ENCODE measurements at regions not wholly inside any gene's neighbourhood (a gene's known extent, or its start where the extent isn't known, plus 50 kb on each side); places are given as distances from the start of the nearest gene placed in this dataset.
"Not testable (repeated sequence)": the region's sequence is repeated elsewhere in the genome, so short reads cannot be mapped to it uniquely, and the experiment has no call there.

DNA sequence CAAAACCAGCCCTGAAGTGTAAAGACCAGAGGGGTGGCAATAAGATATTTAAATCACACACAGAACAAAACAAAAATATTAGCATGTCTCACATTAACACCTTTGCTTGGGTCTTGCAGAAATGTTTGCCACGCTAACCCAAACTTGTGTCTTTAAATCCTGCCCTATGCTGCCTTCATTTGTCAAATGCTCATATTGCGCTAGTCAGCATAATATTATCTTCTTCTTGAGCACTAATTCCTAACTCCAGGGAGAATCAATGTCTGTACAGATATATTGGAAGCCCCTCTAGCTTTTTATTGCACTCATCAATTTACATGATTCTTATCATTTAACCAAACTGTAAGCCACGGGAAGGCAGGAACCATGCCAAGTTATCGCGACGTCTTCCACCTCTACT is 614.8 kb upstream of the SOX9 start:
- POLR2A ChIA-PET (ENCODE audit: partially characterized antibody), result no interaction called here
- Histone ChIP-seq H3K4me3 (ENCODE audit: low read length in 2 of 2) (no peak overlapping the region), H3K27me3 (ENCODE audit: insufficient read depth, low read length) (no peaks in the 10 kb centered on the region), H3K27ac (ENCODE audit: low read depth, low read length) (no peak overlapping the region), H3K36me3 (ENCODE audit: insufficient read depth, low read length) (no peaks in the 10 kb centered on the region), H3K9me3 (ENCODE audit: control insufficient read depth in 1 of 2, low read length in 2 of 2) (no peaks in the 10 kb centered on the region), H3K4me1 (ENCODE audit: insufficient read depth, low read length) (no peaks in the 10 kb centered on the region)
- DNase-seq, result no peak
- intact Hi-C loops (cut with micrococcal nuclease), result no loop called here
- CTCF ChIA-PET (ENCODE audit: partially characterized antibody), result no interaction called here
- Mint-ChIP-seq H3K4me3 (no peak overlapping the region), H3K27me3 (no peaks in the 10 kb centered on the region), H3K27ac (no peak overlapping the region), H3K36me3 (no peaks in the 10 kb centered on the region), H3K9me3 (peaks cover 0 to 10% (median 3%) of the 10 kb centered on the region in 8 donors), H3K4me1 (no peaks in the 10 kb centered on the region)

- Mint-ChIP-seq H3K4me1 (no peaks in the 10 kb centered on the region), H3K36me3 (no peaks in the 10 kb centered on the region)
- CTCF ChIA-PET (ENCODE audit: partially characterized antibody), result no interaction called here
These were observed 609.4 kb upstream of the SOX9 start for GRCh38 chr17:71511266-71511995.

DNA sequence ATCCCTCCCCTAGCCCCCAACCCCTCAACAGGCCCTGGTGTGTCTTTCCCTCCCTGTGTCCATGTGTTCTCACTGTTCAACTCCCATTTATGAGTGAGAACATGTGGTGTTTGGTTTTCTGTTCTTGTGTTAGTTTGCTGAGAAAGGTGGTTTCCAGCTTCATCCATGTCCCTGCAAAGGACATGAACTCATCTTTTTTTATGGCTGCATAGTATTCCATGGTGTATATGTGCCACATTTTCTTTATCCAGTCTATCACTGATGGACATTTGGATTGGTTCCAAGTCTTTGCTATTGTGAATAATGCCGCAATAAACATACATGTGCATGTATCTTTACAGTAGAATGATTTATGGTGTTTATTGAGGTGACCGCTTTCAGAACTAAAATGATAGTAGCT is 607.1 kb upstream of the SOX9 start:
- H3K36me3 Mint-ChIP-seq; H3K27ac Mint-ChIP-seq; H3K9me3 ChIP-seq (ENCODE audit: control insufficient read depth in 1 of 2, low read length in 2 of 2); H3K4me3 Mint-ChIP-seq; H3K9me3 Mint-ChIP-seq; CTCF ChIA-PET (ENCODE audit: partially characterized antibody); H3K36me3 ChIP-seq (ENCODE audit: insufficient read depth, low read length); DNase-seq; H3K27me3 Mint-ChIP-seq; H3K4me1 ChIP-seq (ENCODE audit: insufficient read depth, low read length); H3K27ac ChIP-seq (ENCODE audit: low read depth, low read length); intact Hi-C loops (cut with micrococcal nuclease); H3K4me1 Mint-ChIP-seq; H3K4me3 ChIP-seq (ENCODE audit: low read length in 2 of 2); POLR2A ChIA-PET (ENCODE audit: partially characterized antibody); H3K27me3 ChIP-seq (ENCODE audit: insufficient read depth, low read length): not testable (repeated sequence)

More at GRCh38 chr17:71511266-71511995, 609.4 kb upstream of the SOX9 start:
- no peak overlapping the region for H3K27ac Mint-ChIP-seq
- H3K4me3 ChIP-seq (ENCODE audit: low read length in 2 of 2), result no peak overlapping the region
- no peak overlapping the region for H3K4me3 Mint-ChIP-seq
- H3K27ac ChIP-seq (ENCODE audit: low read depth, low read length), result no peak overlapping the region
- peaks cover 0 to 11% (median 3%) of the 10 kb centered on the region in 8 donors for H3K9me3 Mint-ChIP-seq
- no peak for DNase-seq
- no peaks in the 10 kb centered on the region for H3K4me1 ChIP-seq (ENCODE audit: insufficient read depth, low read length)
- H3K27me3 Mint-ChIP-seq, result no peaks in the 10 kb centered on the region
- H3K9me3 ChIP-seq (ENCODE audit: control insufficient read depth in 1 of 2, low read length in 2 of 2), result no peaks in the 10 kb centered on the region
- no peaks in the 10 kb centered on the region for H3K36me3 ChIP-seq (ENCODE audit: insufficient read depth, low read length)
- intact Hi-C loops (cut with micrococcal nuclease), result no loop called here
- POLR2A ChIA-PET (ENCODE audit: partially characterized antibody), result no interaction called here
- no peaks in the 10 kb centered on the region for H3K27me3 ChIP-seq (ENCODE audit: insufficient read depth, low read length)

DNA sequence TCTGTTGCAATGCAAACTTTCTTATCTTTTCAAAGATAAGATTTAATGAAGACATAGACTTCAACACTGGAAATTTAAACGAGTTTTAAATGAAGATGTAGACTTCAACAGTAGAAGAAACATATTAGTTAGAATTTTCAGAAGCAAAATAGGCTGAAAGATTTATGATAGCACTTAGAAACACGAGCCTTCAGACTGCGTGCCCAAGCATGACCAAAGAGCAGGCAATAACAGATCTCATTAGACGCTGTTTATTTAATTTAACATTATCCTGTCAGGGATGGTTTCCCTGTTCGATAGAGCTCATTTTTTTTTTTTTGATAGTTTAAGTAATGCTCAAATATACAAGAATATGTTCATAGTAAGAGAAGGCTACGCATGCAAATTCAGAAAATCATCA is 604.7 kb upstream of the SOX9 start:
- POLR2A ChIA-PET (ENCODE audit: partially characterized antibody), result no interaction called here
- Histone ChIP-seq H3K27me3 (ENCODE audit: insufficient read depth, low read length) (no peaks in the 10 kb centered on the region), H3K36me3 (ENCODE audit: insufficient read depth, low read length) (no peaks in the 10 kb centered on the region), H3K27ac (ENCODE audit: low read depth, low read length) (no peak overlapping the region), H3K9me3 (ENCODE audit: control insufficient read depth in 1 of 2, low read length in 2 of 2) (no peaks in the 10 kb centered on the region), H3K4me3 (ENCODE audit: low read length in 2 of 2) (no peak overlapping the region), H3K4me1 (ENCODE audit: insufficient read depth, low read length) (no peaks in the 10 kb centered on the region)
- intact Hi-C loops (cut with micrococcal nuclease), result no loop called here
- Mint-ChIP-seq H3K4me1 (no peaks in the 10 kb centered on the region), H3K9me3 (peaks cover 0 to 8% (median 4%) of the 10 kb centered on the region in 8 donors), H3K27ac (no peak overlapping the region), H3K36me3 (no peaks in the 10 kb centered on the region), H3K4me3 (no peak overlapping the region), H3K27me3 (no peaks in the 10 kb centered on the region)
- CTCF ChIA-PET (ENCODE audit: partially characterized antibody), result no interaction called here
- DNase-seq, result no peak

DNA sequence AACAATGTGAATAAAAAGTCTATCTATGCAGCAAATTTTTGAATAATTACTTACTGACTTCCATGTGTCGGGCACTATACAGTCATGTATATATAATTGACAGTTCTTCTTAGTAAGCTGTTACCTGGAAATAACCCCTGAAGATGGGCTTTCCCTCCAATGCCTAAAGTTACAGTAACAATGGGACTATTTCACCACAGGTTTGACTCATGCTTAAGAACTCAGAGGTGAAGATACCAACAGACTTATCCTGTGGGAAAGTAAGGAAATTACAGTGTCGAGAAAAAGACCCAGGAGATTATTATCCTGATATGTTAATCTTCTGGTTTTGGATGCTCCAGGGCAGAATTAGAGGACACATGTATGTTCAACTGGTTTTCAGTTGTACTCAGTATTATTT is 601.5 kb upstream of the SOX9 start:
- Mint-ChIP-seq H3K27me3 (no peaks in the 10 kb centered on the region), H3K4me3 (no peak overlapping the region), H3K27ac (no peak overlapping the region), H3K9me3 (peaks cover 2 to 13% (median 5%) of the 10 kb centered on the region in 8 donors), H3K4me1 (no peaks in the 10 kb centered on the region), H3K36me3 (no peaks in the 10 kb centered on the region)
- DNase-seq, result no peak
- Histone ChIP-seq H3K4me1 (ENCODE audit: insufficient read depth, low read length) (no peaks in the 10 kb centered on the region), H3K4me3 (ENCODE audit: low read length in 2 of 2) (no peak overlapping the region), H3K9me3 (ENCODE audit: control insufficient read depth in 1 of 2, low read length in 2 of 2) (no peaks in the 10 kb centered on the region), H3K36me3 (ENCODE audit: insufficient read depth, low read length) (no peaks in the 10 kb centered on the region), H3K27ac (ENCODE audit: low read depth, low read length) (no peak overlapping the region), H3K27me3 (ENCODE audit: insufficient read depth, low read length) (no peaks in the 10 kb centered on the region)
- CTCF ChIA-PET (ENCODE audit: partially characterized antibody), result no interaction called here
- POLR2A ChIA-PET (ENCODE audit: partially characterized antibody), result no interaction called here
- intact Hi-C loops (cut with micrococcal nuclease), result no loop called here

- H3K4me3 Mint-ChIP-seq, result no peak overlapping the region
- Histone ChIP-seq H3K4me1 (ENCODE audit: insufficient read depth, low read length) (no peaks in the 10 kb centered on the region), H3K36me3 (ENCODE audit: insufficient read depth, low read length) (no peaks in the 10 kb centered on the region), H3K27me3 (ENCODE audit: insufficient read depth, low read length) (no peaks in the 10 kb centered on the region), H3K9me3 (ENCODE audit: control insufficient read depth in 1 of 2, low read length in 2 of 2) (no peaks in the 10 kb centered on the region), H3K4me3 (ENCODE audit: low read length in 2 of 2) (no peak overlapping the region), H3K27ac (ENCODE audit: low read depth, low read length) (no peak overlapping the region)
- intact Hi-C loops (cut with micrococcal nuclease), result no loop called here
- DNase-seq, result no peak
- H3K4me1 Mint-ChIP-seq, result no peaks in the 10 kb centered on the region
- peaks cover 2 to 10% (median 6%) of the 10 kb centered on the region in 8 donors for H3K9me3 Mint-ChIP-seq
- ChIA-PET POLR2A (ENCODE audit: partially characterized antibody) (no interaction called here), CTCF (ENCODE audit: partially characterized antibody) (no interaction called here)
- H3K36me3 Mint-ChIP-seq, result no peaks in the 10 kb centered on the region
- no peak overlapping the region for H3K27ac Mint-ChIP-seq
- H3K27me3 Mint-ChIP-seq, result no peaks in the 10 kb centered on the region
These were observed 599.1 kb upstream of the SOX9 start for GRCh38 chr17:71521724-71522123.

- Mint-ChIP-seq H3K4me3 (no peak overlapping the region), H3K4me1 (no peaks in the 10 kb centered on the region), H3K27ac (no peak overlapping the region), H3K27me3 (no peaks in the 10 kb centered on the region), H3K36me3 (no peaks in the 10 kb centered on the region), H3K9me3 (peaks cover 2 to 10% (median 6%) of the 10 kb centered on the region in 8 donors)
- H3K27ac ChIP-seq (ENCODE audit: low read depth, low read length), result no peak overlapping the region
- no peaks in the 10 kb centered on the region for H3K4me1 ChIP-seq (ENCODE audit: insufficient read depth, low read length)
- ChIA-PET POLR2A (ENCODE audit: partially characterized antibody) (no interaction called here), CTCF (ENCODE audit: partially characterized antibody) (no interaction called here)
- H3K27me3 ChIP-seq (ENCODE audit: insufficient read depth, low read length), result no peaks in the 10 kb centered on the region
- H3K4me3 ChIP-seq (ENCODE audit: low read length in 2 of 2), result no peak overlapping the region
- no peaks in the 10 kb centered on the region for H3K9me3 ChIP-seq (ENCODE audit: control insufficient read depth in 1 of 2, low read length in 2 of 2)
- no peaks in the 10 kb centered on the region for H3K36me3 ChIP-seq (ENCODE audit: insufficient read depth, low read length)
- intact Hi-C loops (cut with micrococcal nuclease), result no loop called here
- no peak for DNase-seq
These were observed 598.4 kb upstream of the SOX9 start for GRCh38 chr17:71522383-71522782.

GRCh38 chr17:71527311-71527710 is 593.5 kb upstream of the SOX9 start:
- no peaks in the 10 kb centered on the region for H3K4me1 Mint-ChIP-seq
- CTCF ChIA-PET (ENCODE audit: partially characterized antibody), result no interaction called here
- intact Hi-C loops (cut with micrococcal nuclease), result no loop called here

More at GRCh38 chr17:71527311-71527710, 593.5 kb upstream of the SOX9 start:
- Histone ChIP-seq H3K27me3 (ENCODE audit: insufficient read depth, low read length) (no peaks in the 10 kb centered on the region), H3K36me3 (ENCODE audit: insufficient read depth, low read length) (no peaks in the 10 kb centered on the region), H3K4me3 (ENCODE audit: low read length in 2 of 2) (no peak overlapping the region), H3K27ac (ENCODE audit: low read depth, low read length) (no peak overlapping the region), H3K9me3 (ENCODE audit: control insufficient read depth in 1 of 2, low read length in 2 of 2) (no peaks in the 10 kb centered on the region), H3K4me1 (ENCODE audit: insufficient read depth, low read length) (no peaks in the 10 kb centered on the region)
- H3K36me3 Mint-ChIP-seq, result no peaks in the 10 kb centered on the region
- no peaks in the 10 kb centered on the region for H3K27me3 Mint-ChIP-seq
- H3K9me3 Mint-ChIP-seq, result peaks cover 0 to 12% (median 6%) of the 10 kb centered on the region in 8 donors
- DNase-seq, result no peak
- POLR2A ChIA-PET (ENCODE audit: partially characterized antibody), result no interaction called here
- no peak overlapping the region for H3K4me3 Mint-ChIP-seq
- no peak overlapping the region for H3K27ac Mint-ChIP-seq

Data from CD4-positive, alpha-beta memory T cell (primary cell).